GM19372 (cell line): ENCODE measurements at regions not wholly inside any gene's neighbourhood (a gene's known extent, or its start where the extent isn't known, plus 50 kb on each side); places are given as distances from the start of the nearest gene placed in this dataset.
"Not testable (repeated sequence)": the region's sequence is repeated elsewhere in the genome, so short reads cannot be mapped to it uniquely, and the experiment has no call there.

Experiments
- ATAC-seq: cut with Tn5 transposase; IDR thresholded peaks from one replicate; pipeline ENCODE4 v1.9.1; 2021; ENCODE audit warnings: mild to moderate bottlenecking, low read depth, moderate library complexity; ENCODE audit not compliant: unreplicated experiment

DNA sequence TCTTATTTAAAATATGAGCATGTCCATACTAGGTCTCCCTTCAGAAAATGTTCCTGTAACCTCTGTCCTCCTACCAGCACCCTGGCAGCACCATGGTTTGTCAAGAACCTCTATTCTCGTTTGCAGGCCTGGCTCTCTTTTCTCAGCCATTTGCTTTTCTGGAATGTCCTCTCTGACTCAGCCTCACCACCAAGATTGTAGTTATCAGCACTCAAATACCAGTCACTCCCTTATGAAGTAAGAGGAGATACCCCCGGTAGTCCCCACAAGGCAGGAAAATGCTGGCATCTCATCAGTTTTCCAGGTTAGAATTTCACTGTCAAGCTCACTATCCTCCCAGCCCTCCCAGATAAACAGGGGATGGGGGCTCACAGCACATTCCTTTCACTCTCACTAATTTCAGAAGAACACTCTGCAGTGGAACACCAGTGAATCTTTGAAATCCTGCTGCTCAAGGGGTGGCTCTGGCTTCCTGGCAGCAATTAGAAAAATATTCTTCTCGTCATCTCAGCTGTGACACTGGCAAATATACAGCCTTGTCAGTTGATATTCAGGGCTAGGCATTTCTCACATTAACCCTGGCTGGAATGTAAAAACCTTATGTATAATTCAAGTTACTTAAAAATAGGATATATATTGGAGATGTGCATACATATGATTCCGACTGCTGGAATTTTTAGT lies 129.2 kb downstream of the TBX18 start:
- ATAC-seq = no peak

DNA sequence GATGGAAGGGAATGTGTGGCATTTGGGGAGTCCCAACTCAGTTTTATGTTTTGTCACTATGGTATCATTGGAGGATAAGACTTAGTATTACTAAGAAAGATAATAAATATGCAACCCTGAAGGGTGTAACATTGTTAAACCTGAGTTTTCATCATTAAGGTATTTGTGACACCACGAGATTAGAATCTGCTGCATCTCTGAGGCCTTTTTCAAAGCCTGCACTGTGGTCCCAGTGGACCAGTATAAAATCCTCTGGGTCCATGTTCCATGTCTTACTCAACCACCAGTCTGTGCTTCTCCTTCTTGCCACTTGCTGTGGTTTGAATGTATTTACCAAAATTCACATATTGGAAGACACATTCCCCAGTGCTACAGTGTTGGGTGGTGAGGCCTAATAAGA lies 130.6 kb downstream of the TBX18 start:
- ATAC-seq = no peak

DNA sequence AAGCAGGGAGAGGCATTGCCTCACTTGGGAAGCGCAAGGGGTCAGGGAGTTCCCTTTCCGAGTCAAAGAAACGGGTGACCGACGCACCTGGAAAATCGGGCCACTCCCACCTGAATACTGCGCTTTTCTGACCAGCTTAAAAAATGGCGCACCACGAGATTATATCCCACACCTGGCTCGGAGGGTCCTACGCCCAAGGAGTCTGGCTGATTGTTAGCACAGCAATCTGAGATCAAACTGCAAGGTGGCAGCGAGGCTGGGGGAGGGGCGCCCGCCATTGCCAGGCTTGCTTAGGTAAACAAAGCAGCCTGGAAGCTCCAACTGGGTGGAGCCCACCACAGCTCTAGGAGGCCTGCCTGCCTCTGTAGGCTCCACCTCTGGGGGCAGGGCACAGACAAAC lies 137.9 kb downstream of the TBX18 start:
- ATAC-seq = not testable (repeated sequence)

DNA sequence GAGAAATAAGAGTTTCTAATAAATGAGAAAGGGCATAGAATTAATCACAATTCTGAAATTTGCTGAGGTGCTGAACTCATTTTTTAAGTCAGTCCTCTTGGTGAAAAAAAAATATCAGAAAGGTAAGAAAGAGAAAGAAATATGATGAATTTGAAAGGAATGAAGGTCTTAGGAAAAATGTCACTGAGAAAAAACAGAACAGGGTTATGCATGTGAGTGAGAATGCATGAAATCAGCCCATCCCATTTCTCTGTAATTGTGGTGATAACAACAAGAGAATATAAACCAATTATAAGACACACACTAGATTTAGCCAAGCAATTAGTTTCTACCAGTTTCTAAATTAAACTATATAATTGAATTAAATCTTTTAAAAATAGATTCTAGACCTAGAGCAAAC lies 138.9 kb downstream of the TBX18 start:
- ATAC-seq = no peak

- ATAC-seq = no peak
These were observed 140.3 kb downstream of the TBX18 start for GRCh38 chr6:84623956-84624680.

DNA sequence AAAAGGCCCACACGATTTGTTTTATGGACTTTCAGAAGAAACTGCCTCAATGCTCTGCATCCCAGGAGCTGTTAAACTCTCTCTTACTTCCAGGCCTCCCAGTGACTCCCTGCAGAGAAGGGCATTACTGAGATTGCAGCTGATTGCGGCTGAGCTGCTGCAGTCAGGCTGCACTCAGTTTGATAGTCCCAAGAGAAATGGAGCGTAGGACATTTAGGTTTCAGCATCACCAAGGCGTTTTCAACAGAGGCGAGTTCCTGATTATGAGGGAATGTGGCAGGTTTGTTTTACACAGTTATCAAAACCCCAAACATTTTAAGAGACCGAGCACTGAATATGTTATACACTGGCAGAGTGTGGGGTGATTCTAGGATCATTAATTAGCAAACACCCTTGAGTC lies 145.6 kb downstream of the TBX18 start:
- no peak for ATAC-seq

DNA sequence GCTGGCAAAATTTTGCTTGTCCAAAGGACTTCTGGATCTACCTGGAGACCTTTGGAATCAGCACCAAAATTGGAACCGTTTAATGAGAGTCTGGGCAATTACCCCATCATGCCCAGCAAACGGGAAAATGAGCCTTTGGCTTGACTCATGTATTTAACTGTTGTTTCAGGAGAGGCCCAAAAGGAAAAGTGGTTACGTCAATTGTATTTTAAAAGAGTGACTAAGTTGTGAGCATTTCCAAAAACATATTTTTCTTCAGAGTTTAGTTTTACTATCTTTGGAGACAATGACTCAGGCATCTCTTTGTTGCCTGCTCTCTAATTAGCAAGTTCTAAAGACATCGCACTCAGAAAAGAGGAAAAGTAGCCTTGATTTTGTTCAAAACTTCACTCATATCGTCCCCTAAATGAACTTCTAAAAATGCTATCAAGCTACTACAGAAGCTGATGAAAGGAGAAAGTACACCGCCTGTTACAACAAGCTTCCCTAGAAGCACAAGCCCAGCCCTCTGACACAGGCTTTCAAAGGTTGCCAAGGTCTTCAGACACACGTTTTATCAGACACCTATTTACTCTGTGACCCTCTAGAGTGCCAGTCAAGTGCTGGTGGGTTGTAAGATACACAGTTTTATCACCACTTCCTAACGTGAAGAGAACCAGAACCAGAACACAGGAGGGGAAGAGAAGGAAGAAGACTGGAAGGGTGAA lies 146.2 kb downstream of the TBX18 start:
- ATAC-seq = no peak

GRCh38 chr6:84615987-84616386 lies 148.4 kb downstream of the TBX18 start:
- no peak for ATAC-seq

DNA sequence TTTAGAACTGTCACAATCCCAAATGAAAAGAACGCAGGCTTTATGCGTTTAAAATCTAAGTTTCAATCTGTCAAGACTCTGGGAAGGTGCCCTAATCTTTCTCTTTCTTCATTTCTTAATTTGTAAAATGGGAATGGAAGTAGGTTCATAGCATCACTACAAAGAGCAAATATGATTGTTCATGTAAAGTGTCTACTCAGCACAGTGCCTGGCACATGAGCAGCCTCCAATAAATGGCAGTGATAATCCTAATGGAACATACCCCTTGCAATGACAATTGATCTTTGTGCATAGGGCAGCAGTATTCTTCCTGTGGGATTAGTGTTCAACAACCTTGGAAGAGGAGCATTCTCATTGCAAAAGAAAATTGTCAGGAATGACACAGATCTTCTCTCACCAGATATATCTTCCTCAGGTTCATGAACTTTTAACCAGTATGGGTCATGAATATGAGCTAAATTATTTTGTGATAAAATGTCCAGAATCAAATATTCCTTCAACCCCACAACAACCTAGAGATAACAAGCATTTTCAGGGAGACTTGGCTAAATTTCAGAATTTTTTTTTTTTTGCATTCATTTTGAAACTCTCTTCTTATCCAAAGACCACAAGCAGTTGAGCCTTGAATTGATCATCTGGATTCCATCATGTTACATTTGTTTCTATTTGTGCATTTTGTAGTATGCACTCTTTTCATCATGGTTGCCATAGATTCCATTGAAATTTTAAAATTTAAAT lies 149.1 kb downstream of the TBX18 start:
- no peak for ATAC-seq

DNA sequence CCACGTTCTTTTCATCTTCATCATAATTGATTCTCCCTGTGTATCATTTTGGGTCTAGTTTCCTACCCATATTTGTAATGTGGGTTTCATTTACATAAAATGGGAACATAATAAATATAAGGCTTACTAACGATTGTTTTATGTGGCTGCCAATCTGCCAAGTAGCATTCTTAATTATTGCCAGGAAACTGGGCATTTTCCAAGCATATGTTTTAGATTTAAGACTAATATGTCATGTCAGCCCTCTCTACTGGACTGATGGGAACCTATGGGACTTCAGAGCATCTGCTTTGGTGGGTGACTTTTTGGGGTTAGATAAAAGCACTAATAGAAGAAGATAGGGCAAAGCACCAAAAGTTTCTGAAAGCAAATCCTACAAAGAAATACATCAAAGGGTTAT lies 157.5 kb downstream of the TBX18 start:
- no peak for ATAC-seq

DNA sequence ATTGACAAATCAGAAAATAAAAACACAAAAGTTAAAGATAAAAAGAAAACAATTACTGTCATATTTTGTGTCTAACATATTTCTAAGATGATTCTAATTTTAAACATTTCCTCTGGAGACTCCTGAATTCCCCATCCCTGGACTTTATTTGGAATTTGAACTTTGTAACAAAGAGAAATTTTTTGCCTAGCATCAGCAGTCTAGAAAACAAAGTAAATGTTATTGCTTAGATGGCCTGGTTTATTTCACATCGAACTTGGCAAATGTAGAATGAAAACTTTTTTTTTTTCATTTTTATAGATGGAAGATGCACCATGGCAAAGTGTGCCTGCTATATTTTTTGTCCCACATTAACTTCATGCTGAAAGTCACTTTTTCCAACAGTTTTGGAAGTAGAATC lies 159.1 kb downstream of the TBX18 start:
- ATAC-seq = no peak

DNA sequence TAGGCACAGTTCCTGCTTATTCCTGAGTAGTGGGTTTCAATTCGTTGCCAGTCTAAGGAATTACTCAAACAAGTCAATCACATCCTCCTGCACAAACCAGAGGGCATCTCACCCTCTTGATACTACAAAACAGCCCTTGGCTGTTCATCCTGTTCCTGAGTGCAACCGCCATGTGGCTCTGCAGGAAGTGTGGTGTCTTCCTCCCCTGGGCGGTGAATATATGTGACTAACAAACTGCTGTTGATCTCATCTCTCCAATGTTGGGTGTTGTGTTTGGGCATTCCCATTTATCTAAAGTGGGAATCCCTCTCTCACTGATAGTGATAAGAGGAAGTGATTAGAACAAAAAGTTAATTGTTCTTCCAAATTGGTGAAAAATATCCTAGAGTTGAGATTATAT lies 163.0 kb downstream of the TBX18 start:
- ATAC-seq = no peak

DNA sequence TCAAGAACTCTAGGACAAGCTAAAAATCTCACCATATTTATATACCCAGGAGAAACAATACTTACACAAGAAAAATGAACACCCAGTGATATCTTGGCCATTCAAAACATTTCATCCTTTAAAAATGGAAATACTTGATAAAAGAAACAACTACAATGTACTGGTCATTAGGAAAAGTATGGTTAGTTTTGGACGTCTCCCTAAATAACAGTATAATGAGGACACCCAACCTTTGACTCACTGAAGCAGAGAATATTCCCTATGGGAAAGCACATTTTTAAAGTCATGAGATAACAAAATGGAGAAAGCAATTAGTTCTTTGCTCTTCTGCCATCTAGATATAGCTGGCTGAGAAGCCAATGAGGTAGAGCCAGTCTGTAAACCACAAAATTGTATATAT lies 164.4 kb downstream of the TBX18 start:
- no peak for ATAC-seq

DNA sequence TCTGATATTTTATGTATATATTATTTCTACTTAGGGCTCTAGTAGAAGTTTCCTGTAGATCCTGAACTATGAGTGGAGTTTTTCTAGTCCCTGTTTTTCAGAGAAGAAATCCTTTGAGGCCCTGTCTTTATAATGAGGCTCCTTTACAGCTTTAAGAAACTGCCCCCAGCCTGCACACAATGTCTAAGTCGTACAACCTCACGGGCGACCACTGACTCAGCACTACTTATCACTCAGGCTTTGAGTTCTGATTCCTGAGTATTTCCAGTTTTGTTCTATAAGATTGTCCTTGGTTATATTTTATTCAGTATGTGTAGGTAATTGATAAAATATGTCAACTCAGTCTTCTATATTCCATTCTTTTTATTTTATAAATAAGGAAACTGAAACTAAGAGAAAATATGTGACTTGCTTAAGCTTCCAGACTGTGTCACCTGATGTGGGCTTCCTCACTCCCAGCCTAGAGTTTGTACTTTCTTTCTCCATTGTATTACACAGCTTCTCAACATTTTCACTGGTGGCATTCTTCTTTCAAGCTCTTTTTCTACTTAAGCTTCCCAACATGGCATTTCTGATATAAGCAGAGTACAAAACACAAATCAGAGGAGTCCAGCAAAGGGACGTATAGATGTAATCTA lies 167.0 kb downstream of the TBX18 start:
- ATAC-seq = no peak

DNA sequence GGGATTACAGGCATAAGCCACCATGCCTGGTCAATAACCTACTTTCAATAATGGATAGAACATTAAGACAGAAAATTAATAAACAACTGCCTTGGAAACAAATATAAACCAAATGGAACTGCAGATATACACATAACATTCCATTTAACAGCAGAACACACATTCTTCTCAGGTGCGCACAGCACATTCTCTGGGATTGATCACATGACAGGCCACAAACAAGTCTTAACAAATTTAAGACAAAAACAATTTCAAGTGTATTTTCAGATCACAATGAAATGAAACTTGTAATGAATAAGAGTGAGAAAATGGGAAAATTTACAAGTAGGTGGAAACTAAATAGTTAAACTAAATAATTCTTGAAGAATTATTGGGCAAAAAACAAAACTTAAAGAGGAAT lies 167.9 kb downstream of the TBX18 start:
- ATAC-seq = no peak

- no peak for ATAC-seq
These were observed 175.7 kb downstream of the TBX18 start for GRCh38 chr6:84588697-84589080.

- not testable (repeated sequence) for ATAC-seq
These were observed 176.3 kb downstream of the TBX18 start for GRCh38 chr6:84587994-84588696.

DNA sequence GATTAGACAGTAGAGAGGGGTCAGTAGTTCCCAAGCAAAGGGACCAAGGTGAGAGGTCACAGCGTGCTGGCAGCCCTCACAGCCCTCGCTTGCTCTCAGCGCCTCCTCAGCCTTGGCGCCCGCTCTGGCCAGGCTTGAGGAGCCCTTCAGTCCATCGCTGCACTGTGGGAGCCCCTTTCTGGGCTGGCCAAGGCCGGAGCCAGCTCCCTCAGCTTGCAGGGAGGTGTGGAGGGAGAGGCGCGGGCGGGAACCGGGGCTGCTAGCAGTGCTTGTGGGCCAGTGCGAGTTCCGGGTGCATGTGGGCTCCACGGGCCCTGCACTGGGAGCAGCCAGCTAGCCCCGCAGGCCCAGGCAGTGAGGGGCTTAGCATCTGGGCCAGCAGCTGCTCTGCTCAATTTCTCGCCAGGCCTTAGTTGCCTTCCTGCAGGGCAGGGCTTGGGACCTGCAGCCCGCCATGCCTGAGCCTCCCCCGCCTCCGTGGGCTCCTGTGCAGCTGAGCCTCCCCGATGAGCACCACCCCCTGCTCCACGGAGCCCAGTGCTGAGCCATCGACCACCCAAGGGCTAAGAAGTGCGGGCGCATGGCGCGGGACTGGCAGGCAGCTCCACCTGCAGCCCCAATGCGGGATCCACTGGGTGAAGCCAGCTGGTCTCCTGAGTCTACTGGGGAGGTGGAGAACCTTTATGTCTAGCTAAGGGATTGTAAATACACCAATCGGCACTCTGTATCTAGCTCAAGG lies 177.0 kb downstream of the TBX18 start:
- ATAC-seq = not testable (repeated sequence)

- no peak for ATAC-seq
These were observed 180.6 kb downstream of the TBX18 start for GRCh38 chr6:84583784-84584183.
